ENCODE measurements at regions not wholly inside any gene's neighbourhood (a gene's known extent, or its start where the extent isn't known, plus 50 kb on each side); places are given as distances from the start of the nearest gene placed in this dataset.

GRCh38 chr5:35285011-35285410 lies 54.7 kb upstream of the PRLR start:
- DNase-seq = no peak
- no peaks in the 10 kb centered on the region for H3K4me1 ChIP-seq (ENCODE audit: low read length)
- no peaks in the 10 kb centered on the region for H3K27me3 ChIP-seq (replicated peaks; ENCODE audit: insufficient read depth, low read length)
- no peaks in the 10 kb centered on the region for H3F3A ChIP-seq (ENCODE audit: insufficient read depth, low read length)
- H2AFZ ChIP-seq (ENCODE audit: low read length) = no peak overlapping the region
- no peaks in the 10 kb centered on the region for H3K79me2 ChIP-seq (ENCODE audit: low read length)
- H3K36me3 ChIP-seq (replicated peaks; ENCODE audit: insufficient read depth, low read length) = no peaks in the 10 kb centered on the region
- no peaks in the 10 kb centered on the region for H3K9me3 ChIP-seq (replicated peaks; ENCODE audit: insufficient read depth, low read length)
- H4K20me1 ChIP-seq (ENCODE audit: insufficient read depth, low read length) = no peaks in the 10 kb centered on the region
- TF ChIP-seq CTCF (IDR thresholded peaks at IDR 0.05; ENCODE audit: low read length) = no peak
- TF ChIP-seq EZH2 (optimal IDR thresholded peaks at IDR 0.05; ENCODE audit: low read depth, low read length) = no peak
- TF ChIP-seq EZH2phosphoT487 (IDR thresholded peaks at IDR 0.05; ENCODE audit: low read length) = no peak
- H3K4me2 ChIP-seq (ENCODE audit: low read depth, low read length) = no peak overlapping the region
- no peaks in the 10 kb centered on the region for H3K9me2 ChIP-seq (replicated peaks; ENCODE audit: insufficient read depth, low read length)
- H3K9ac ChIP-seq (ENCODE audit: low read length) = no peak overlapping the region
- H3K27ac ChIP-seq (ENCODE audit: low read length) = no peak overlapping the region
- no peak overlapping the region for H3K4me3 ChIP-seq (ENCODE audit: low read length)

GRCh38 chr5:35284364-35284763 lies 54.1 kb upstream of the PRLR start:
- H3F3A ChIP-seq (ENCODE audit: insufficient read depth, low read length) = no peaks in the 10 kb centered on the region
- H3K27me3 ChIP-seq (replicated peaks; ENCODE audit: insufficient read depth, low read length) = no peaks in the 10 kb centered on the region
- no peak for DNase-seq
- no peaks in the 10 kb centered on the region for H3K36me3 ChIP-seq (replicated peaks; ENCODE audit: insufficient read depth, low read length)
- H3K79me2 ChIP-seq (ENCODE audit: low read length) = no peaks in the 10 kb centered on the region
- H3K4me3 ChIP-seq (ENCODE audit: low read length) = no peak overlapping the region
- no peaks in the 10 kb centered on the region for H3K4me1 ChIP-seq (ENCODE audit: low read length)
- H2AFZ ChIP-seq (ENCODE audit: low read length) = no peak overlapping the region
- H3K27ac ChIP-seq (ENCODE audit: low read length) = no peak overlapping the region
- TF ChIP-seq EZH2 (optimal IDR thresholded peaks at IDR 0.05; ENCODE audit: low read depth, low read length) = no peak
- no peak for TF ChIP-seq CTCF (IDR thresholded peaks at IDR 0.05; ENCODE audit: low read length)
- no peak for TF ChIP-seq EZH2phosphoT487 (IDR thresholded peaks at IDR 0.05; ENCODE audit: low read length)
- no peaks in the 10 kb centered on the region for H4K20me1 ChIP-seq (ENCODE audit: insufficient read depth, low read length)
- no peak overlapping the region for H3K4me2 ChIP-seq (ENCODE audit: low read depth, low read length)
- no peaks in the 10 kb centered on the region for H3K9me3 ChIP-seq (replicated peaks; ENCODE audit: insufficient read depth, low read length)
- no peak overlapping the region for H3K9ac ChIP-seq (ENCODE audit: low read length)
- H3K9me2 ChIP-seq (replicated peaks; ENCODE audit: insufficient read depth, low read length) = no peaks in the 10 kb centered on the region

- H3K27ac ChIP-seq (ENCODE audit: low read length) = no peak overlapping the region
- H3K79me2 ChIP-seq (ENCODE audit: low read length) = no peaks in the 10 kb centered on the region
- H3K36me3 ChIP-seq (replicated peaks; ENCODE audit: insufficient read depth, low read length) = no peaks in the 10 kb centered on the region
- H3K9me2 ChIP-seq (replicated peaks; ENCODE audit: insufficient read depth, low read length) = no peaks in the 10 kb centered on the region
- no peaks in the 10 kb centered on the region for H3K4me1 ChIP-seq (ENCODE audit: low read length)
- no peaks in the 10 kb centered on the region for H3K9me3 ChIP-seq (replicated peaks; ENCODE audit: insufficient read depth, low read length)
- no peaks in the 10 kb centered on the region for H4K20me1 ChIP-seq (ENCODE audit: insufficient read depth, low read length)
- no peak overlapping the region for H3K4me2 ChIP-seq (ENCODE audit: low read depth, low read length)
- H3K4me3 ChIP-seq (ENCODE audit: low read length) = no peak overlapping the region
- DNase-seq = no peak
- no peaks in the 10 kb centered on the region for H3K27me3 ChIP-seq (replicated peaks; ENCODE audit: insufficient read depth, low read length)
- H3F3A ChIP-seq (ENCODE audit: insufficient read depth, low read length) = no peaks in the 10 kb centered on the region
- no peak overlapping the region for H3K9ac ChIP-seq (ENCODE audit: low read length)
- TF ChIP-seq EZH2phosphoT487 (IDR thresholded peaks at IDR 0.05; ENCODE audit: low read length) = no peak
- no peak for TF ChIP-seq EZH2 (optimal IDR thresholded peaks at IDR 0.05; ENCODE audit: low read depth, low read length)
- TF ChIP-seq CTCF (IDR thresholded peaks at IDR 0.05; ENCODE audit: low read length) = no peak
- no peak overlapping the region for H2AFZ ChIP-seq (ENCODE audit: low read length)
These were observed 52.5 kb upstream of the PRLR start for GRCh38 chr5:35282810-35283209.
